Activated gamma-delta T cell treated with anti-CD3 and anti-CD28 coated beads, Interleukin-2, amount 50 U/mL, for 16 hours (primary cell): ENCODE measurements at regions not wholly inside any gene's neighbourhood (a gene's known extent, or its start where the extent isn't known, plus 50 kb on each side); places are given as distances from the start of the nearest gene placed in this dataset.
"Not testable (repeated sequence)": the region's sequence is repeated elsewhere in the genome, so short reads cannot be mapped to it uniquely, and the experiment has no call there.

Source experiments
- DNase-seq: peaks from one replicate; pipeline ENCODE4 v3.0.0-alpha.2; 2020; ENCODE audit warnings: low read depth

DNA sequence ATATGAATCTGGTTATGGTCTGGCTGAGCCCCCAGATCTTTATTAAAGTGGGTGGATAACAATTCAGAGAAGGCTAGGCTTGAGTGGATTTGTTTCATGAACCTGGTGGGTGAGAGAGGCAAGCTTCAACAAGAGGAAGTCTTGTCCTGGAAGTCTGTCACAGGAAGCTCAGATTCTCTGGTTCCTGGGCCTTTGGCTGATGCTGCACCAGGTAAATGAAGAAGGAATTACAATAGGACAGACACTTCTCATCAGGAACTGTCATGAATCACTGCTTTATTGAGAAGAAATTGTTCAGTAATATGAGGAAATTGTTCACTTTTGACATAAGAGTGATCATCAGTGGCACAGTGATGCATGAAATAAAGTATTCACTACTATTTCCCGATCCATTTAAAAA, 167.6 kb upstream of the ELL2 start:
- DNase-seq, result no peak

DNA sequence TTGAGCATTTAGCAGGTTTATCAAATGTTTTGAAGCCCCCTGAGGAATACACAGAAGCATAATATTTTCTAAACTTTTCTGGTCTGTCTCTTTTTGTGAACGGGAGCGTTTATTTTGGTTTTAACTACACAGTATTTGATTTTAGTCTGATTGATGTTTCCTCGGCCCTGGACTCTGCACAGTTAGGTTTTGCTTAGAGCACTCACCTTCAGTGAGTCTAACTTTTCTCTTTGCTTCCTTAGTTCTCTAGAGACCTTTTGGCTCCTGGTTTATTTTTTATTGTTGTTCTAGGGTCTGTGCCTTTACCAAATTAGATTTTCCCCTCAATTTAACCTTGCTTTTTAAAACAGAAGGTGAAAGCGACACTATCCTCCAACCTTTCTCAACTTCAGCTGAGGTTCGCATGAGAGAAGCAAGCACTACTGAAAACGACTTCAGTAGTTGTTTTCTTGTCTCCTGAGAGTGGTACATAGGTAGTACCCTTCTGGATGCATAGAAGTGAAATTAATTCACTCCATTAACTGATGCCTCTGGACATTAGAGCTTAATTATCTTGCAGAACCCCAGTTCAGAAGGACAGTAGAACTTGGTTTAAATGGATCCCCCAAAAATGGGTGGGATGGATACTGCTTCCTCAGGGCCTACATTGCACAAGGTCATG, 166.7 kb upstream of the ELL2 start:
- no peak for DNase-seq

DNA sequence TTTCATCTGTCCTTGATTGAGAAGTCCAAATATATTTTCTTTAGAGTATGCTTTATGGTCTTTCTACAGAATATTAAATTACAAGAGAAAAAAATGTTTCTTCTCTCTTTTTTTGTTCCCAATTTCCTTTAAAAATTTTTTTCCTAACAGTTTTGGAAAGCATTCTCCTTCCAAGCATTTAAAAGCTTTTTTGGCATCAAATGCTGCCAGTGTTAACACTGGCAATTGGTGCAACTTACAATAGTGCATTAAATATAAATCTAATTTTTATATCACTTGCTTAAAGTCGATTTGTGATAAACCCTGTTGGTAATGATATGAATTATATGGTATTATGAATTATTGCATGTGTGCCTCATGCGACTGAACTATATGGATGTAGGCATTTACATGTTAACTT, 165.9 kb upstream of the ELL2 start:
- no peak for DNase-seq

DNA sequence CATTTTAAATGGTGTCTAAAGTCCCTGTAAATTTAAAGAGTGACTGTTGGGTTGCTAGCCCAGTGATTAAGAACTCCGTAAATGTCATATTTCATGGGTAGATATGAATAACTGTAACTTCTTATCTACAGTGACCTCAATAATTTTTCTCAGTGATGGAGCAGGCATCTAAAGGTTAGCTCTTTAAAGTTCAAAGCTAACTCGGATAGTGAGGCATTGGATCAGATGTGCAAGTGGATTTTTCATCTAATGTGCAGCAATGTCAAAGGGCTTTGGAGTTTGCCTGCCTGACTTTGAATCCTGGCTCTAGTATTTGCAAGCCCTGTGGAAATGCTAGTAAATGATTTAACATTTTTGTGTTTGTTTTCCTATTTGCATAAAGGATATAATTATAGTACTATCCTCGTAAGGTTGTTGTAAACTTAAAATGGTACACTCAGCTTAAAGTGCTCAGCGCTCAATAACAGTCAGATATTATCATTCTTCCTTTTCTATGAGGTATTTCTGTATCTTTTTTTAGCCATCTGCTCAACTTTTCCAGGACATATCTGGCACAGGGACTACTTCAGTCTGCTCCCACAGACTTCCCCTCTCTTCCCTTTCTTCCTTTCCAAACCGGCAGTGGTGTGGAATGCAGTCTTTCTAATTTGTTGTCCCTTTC, 163.7 kb upstream of the ELL2 start:
- DNase-seq, result no peak

DNA sequence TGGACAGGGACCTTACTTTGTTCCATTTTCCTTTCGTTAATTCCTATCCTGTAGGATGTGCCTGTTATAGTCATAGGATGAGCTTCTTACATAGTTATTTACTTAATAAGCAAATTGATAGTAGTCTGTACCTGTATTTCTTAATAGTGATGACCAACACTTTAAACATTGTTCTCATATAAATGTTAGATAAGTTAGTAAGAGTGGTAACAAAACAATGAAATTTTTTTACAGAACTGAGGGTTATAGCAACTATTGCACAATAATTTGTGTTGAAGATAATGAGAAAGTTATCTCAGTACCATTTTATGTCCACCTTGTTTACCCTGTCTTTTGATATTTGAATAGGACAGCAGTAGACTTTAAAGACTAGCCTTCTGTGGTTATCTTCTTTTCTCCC, 162.9 kb upstream of the ELL2 start:
- DNase-seq, result no peak

DNA sequence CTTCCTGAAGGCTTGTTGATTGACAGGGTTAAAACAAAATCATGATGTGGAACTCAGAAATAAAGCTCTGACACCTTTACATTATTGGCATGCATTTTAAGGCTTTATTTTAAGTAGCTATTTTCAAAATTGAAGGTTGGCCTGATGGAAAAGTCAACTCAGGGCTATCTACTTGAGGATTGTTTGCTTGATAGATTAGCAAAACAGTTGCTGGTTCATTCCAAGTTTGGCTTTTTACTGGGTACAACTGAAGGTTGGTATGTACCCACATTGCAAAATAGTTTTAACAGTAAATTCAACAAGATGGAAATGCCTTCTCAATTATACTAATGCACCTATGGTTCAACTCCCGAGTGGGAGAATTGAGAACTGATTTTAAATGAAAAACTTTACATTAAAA, 161.8 kb upstream of the ELL2 start:
- no peak for DNase-seq

DNA sequence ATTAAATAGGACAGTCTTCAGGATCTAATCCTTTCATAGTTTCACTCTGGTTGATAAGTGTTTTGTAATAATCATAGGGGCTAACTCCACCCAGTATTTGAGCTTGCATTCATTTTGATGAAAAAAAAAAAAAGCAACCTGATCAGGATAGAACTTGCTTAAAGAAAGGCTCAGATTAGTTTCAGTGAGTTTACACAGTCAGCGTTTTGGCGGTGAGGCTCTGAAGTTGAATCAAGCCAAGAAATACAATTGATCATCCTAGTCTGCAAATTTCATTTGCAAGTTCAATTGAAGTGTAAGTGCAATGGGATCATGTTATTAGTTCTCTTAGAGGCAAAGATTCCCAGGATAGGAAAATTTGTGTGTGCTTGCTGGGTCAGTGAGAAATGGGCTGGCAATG, 159.7 kb upstream of the ELL2 start:
- no peak for DNase-seq

DNA sequence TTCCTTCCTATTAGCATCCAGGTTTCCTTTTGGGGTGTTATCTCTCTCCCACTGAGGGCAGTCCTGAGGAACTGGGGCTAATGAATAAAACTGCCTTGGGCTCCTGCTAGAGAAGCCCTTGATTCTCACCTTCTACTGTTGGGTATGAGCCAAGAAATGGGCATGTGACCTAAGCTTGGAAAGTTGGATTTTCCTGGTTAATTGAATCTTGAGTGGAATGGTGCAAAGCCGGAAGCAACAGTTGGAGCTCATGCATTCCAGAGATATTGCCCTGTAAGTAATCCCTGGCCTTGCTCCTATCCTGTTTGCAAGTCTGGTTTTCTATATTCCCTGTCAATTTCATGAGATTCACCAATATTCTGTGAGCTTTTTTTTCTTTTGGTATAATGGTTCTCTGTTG, 158.5 kb upstream of the ELL2 start:
- DNase-seq, result no peak

DNA sequence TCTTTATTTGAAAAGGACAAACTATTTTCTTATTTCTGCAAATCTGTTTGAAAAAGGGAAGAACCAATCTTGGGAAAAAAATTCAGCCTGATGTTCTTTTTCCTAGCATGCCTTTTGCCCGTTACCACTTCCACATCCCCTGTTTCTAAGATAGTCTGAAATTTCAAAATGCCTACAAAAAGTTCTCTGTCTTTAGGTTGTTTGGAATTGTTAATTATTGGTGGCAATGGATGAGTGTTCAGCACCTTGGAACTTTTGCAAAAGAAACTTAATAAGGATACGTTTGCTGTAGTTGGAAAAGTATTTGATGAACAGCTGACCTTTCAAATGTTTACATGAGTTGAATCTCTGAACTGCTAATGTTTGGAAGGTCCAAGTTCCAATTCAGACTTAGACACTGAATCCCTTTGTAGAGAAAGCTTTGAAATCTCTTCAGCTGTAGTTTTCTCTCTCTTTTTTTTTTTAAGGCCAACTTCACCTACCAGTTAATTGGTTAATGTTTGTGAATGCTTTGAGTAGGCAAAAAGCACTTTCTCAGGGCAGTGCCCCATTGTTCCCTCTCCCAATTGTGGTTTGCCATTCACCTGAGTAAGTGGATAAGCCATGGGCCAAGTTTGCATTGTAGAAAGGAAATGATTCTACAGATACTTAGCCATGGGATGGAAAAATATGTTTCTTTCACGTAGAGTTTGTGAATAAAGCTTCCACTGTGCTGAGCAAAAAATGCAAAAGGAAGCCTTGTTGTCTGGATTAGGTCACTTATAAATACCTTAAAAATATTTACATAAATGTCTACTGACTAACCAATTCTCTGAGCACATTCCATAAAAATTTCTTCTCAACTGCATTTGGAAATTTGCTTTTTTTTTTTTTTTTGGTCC, 156.4 kb upstream of the ELL2 start:
- no peak for DNase-seq

DNA sequence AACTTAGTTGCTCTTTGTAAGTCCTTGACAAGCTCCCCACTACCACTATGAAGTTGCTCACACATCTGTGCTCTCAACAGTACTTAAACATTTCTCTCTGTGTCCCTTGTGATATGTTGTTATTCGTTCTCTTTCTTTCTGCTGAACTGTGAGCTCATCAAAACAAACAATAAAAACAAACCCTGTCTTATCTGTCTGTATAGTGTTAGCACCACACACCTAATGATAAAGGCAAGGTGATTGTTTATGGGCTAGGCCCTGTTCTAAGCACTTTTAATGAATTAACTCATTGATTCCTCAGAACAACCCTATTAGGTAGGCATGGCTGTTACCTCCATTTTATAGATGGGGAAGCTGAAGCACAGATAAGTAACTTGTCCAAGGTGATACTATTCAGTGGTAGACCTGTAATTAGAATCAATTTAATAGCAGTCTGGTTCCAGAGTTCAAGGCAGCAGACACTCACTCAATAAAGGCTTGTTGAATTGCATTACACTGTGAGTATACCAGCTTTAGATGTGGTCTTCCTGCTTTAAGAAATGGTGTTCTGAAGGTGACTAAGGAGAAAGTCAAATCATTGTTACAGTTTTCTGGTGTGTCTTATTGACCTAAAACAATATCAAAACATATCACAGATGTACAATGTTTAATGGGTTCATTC, 153.6 kb upstream of the ELL2 start:
- no peak for DNase-seq

DNA sequence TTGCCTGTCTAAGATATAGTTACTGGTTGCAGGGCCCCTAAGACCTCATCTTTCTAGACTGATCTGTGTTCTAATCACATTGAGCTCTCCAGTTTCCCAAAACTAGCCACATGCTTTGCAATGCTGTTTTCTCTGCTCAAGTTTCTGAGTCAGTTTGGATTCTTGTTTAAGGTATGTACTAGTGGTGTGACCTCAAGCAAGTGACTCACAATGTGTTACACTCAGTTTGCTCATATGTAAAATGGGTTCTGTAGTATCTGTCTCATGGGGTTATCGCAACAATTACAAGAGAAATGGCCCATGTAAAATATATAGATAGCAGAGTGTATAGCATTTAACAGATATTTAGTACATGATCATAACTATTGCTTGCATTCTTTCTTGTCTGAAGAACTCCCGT, 153.1 kb upstream of the ELL2 start:
- DNase-seq, result no peak

DNA sequence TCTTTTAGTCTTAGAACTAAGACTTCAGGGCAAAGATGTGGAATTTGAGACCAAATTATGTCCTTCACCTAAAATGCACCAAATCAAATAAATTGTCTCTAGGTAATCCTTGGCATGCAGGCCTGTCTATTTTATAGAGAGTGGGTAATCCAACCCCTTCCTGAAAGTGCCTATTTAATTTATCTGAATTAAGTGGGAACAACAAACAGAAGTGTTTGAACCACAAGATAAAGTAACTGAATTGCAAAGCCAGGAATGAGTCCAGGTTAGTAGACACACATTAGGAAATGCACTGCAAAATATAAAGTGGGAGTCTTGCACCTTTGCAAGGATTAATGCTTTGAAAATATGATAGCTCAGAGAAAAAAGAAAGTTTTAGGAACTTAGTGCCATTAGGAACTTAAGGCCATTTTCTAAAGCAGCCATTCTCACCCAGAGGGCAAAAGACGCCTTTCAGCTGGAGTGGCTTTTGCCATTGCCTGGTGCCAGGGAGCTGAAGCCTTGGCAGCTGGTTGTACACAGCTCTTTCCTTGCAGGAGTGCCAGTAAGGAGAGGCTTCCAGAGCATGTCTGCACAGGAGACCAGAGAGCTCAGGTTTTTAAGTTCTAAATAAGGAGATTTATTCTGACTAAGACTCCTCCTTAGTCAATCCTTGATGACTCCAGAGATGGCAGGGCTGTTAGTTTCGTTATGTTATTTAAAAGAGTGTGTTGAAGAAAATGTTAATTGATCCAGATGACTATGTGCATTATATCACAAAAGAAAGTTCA, 151.7 kb upstream of the ELL2 start:
- no peak for DNase-seq

DNA sequence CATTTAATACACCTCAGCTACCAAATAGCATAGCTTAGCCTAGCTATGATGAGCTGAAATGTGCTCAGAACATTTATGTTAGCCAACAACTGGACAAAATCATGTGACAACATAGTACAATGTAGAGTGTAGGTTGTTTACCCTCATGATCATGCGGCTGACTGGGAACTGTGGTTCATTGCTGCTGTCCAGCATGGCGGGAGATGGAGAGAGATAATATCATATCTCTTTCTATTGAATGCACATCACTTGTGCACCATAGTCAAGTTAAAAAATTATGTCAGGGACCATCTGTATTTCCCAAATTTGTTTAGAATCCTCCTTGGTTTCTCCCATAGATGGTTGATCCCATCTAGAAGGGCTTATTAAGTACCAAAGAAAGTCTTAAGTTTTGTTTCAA, 151.1 kb upstream of the ELL2 start:
- no peak for DNase-seq

DNA sequence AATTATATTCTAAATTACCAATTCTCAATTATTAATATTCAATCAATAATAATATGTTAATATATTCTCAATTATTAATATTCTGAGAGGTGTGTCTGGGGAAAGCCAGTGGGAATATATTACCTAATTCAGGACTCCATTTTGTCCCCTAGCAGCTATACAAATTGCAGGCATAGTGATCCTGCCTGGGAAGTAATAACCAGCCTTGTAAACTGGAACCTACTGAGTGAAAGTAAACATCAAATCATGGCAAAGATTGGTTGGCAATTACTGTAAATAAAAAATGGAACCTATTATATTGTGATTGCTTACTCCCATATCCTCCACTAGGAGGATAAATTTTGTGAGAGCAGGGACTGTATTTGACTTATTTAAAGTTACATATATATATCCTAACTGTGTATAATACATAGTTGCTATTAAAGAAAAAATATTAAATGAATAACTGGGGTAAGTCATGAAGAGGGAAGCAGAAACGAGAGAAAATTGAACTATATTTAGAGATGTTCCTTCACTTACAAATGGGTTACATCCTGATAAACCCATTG, 150.5 kb upstream of the ELL2 start:
- DNase-seq, result no peak

DNA sequence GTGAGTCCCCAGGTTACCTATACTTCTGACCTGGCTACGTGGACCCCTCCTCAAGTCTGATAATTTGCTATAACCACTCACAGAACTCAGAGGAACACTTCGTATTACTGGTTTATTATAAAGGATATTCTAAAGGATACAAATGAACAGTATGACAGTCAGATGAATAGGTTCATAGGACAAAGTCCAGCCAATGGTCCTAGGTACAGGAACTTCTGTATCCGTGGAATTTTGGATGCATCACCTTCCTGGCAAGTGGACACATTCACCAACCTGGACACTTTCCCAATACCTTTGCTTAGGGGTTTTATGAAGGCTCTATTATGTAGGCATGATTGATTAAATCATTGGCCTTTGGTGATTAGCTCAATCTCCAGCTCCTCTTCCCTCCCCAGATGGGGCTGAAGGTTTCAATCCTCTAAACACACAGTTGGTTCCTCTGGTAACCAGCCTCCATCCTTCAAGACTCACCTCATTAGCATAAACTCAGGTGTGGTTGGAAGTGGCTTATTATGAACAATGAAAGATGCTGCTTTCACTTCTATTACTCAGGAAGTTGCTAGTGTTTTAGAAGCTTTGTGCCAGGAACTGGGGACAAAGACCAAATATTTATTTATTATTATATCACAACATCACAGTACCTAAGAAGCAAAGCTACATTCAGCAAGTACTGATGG, 149.6 kb upstream of the ELL2 start:
- no peak for DNase-seq

DNA sequence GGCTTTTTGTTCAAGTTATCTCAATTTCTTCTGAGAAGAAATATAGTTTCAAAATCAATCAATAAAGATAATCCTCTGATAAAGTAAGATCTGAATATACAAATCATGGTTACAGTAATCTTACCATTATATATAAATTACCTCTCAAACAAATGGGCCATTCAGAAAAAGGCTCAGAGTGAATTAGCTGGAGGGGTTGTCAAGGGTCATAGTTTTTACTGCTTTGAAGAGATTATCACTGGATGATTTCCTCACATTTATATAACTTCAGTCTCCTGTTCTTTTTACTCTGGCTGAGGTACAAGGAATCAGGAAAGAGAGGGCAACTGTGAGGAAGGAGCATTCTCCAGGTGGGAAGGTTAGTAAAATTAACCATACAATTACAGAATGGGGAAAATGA, 148.6 kb upstream of the ELL2 start:
- DNase-seq, result no peak

DNA sequence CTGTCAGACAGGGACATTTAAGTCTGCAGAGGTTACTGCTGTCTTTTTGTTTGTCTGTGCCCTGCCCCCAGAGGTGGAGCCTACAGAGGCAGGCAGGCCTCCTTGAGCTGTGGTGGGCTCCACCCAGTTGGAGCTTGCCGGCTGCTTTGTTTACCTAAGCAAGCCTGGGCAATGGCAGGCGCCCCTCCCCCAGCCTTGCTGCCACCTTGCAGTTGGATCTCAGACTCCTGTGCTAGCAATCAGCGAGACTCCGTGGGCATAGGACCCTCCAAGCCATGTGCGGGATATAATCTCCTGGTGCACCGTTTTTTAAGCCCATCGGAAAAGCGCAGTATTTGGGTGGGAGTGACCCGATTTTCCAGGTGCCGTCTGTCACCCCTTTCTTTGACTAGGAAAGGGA, 147.0 kb upstream of the ELL2 start:
- DNase-seq, result not testable (repeated sequence)

DNA sequence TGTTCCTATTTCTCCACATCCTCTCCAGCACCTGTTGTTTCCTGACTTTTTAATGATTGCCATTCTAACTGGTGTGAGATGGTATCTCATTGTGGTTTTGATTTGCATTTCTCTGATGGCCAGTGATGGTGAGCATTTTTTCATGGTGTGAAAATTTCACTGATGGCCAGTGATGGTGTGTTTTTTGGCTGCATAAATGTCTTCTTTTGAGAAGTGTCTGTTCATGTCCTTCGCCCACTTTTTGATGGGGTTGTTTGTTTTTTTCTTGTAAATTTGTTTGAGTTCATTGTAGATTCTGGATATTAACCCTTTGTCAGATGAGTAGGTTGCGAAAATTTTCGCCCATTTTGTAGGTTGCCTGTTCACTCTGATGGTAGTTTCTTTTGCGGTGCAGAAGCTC, 142.2 kb upstream of the ELL2 start:
- DNase-seq, result not testable (repeated sequence)

DNA sequence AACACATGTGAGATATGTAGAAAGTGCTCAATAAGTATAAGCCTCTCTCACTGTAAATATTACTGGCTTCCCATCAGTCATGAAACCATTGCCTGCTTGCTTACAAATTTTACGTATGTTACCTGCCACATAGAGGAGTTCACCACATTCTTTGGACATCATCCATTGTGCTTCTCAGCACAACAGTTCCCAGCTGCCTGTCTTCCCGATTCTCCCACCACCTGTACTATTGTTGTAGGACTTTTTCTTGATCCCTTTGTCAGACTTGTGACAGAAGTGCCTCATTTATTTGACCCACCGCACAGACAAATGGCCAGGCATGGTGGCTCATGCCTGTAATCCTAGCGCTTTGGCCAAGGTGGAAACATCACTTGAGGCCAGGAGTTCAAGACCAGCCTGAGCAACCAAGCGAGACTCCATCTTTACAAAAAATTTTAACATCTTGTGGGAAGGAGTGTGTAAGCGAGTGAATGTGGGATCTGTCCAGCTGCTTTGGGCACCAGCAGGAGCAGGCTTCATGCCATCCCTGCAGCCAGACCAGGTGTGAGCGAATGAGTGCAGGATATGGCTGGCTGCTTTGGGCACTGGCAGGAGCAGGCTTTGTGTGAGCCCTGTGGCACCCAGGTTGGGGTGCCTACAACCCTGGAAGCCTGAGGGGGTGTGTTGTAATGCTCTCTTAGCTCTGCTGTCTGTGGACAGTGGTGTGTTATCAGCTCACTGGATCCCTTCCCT, 139.9 kb upstream of the ELL2 start:
- no peak for DNase-seq

DNA sequence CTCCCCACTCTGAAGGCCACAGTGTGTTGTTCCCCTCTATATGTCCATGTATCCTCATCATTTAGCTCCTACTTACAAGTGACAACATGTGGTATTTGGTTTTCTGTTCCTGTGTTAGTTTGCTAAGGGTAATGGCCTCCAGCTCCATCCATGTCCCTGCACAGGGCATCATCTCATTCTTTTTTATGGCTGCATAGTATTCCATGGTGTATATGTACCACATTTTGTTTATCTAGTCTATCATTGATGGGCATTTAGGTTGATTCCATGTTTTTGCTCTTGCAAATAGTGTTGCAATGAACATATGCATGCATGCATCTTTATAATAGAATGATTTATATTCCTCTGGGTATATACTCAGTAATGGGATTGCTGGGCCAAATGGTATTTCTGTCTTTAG, 135.8 kb upstream of the ELL2 start:
- DNase-seq, result not testable (repeated sequence)
